ENCODE measurements at regions not wholly inside any gene's neighbourhood (a gene's known extent, or its start where the extent isn't known, plus 50 kb on each side); places are given as distances from the start of the nearest gene placed in this dataset.
"Not testable (repeated sequence)": the region's sequence is repeated elsewhere in the genome, so short reads cannot be mapped to it uniquely, and the experiment has no call there.

DNA sequence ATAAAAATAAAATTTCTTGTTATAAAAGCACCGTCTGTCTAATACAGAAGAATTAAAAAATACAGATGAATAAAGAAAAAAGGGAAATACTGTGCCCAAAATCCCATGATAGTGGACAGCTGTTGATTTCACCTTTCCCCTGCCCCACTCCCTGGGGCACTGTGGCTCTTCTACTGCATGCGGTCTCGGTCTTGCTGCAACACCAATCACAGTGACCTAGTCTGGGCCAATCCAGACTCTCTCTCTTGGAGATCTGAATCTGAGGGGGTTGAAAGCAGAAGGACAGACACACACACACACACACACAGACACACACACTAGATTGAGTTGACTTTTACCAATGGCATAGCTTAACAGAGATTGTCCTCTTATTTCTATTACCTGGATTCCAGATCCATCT is 70.5 kb upstream of the FYN start:
- no peaks in the 10 kb centered on the region for H3K36me3 ChIP-seq
- no peaks in the 10 kb centered on the region for H3K27me3 ChIP-seq
- no peak overlapping the region for H3K27ac ChIP-seq
- TF ChIP-seq CTCF (IDR thresholded peaks at IDR 0.05): no peak
- DNase-seq (no peak), ATAC-seq (peak; percentile 91)
- no peaks in the 10 kb centered on the region for H3K4me1 ChIP-seq
- no peak overlapping the region for H3K4me3 ChIP-seq
- intact Hi-C loops (cut with DNase I): no loop called here
- no peaks in the 10 kb centered on the region for H3K9me3 ChIP-seq

GRCh38 chr6:111944541-111944940 is 71.3 kb upstream of the FYN start:
- no peak overlapping the region for H3K27ac ChIP-seq
- no peaks in the 10 kb centered on the region for H3K9me3 ChIP-seq
- no peak overlapping the region for H3K4me3 ChIP-seq
- no peaks in the 10 kb centered on the region for H3K36me3 ChIP-seq
- intact Hi-C loops (cut with DNase I): no loop called here
- H3K27me3 ChIP-seq: no peaks in the 10 kb centered on the region
- no peaks in the 10 kb centered on the region for H3K4me1 ChIP-seq
- no peak for ATAC-seq
- no peak for DNase-seq
- no peak for TF ChIP-seq CTCF (IDR thresholded peaks at IDR 0.05)

GRCh38 chr6:111949546-111949945 is 76.3 kb upstream of the FYN start:
- ATAC-seq: no peak
- Histone ChIP-seq H3K27me3 (no peaks in the 10 kb centered on the region), H3K27ac (no peak overlapping the region), H3K36me3 (no peaks in the 10 kb centered on the region), H3K4me1 (no peaks in the 10 kb centered on the region), H3K4me3 (no peak overlapping the region), H3K9me3 (no peaks in the 10 kb centered on the region)
- intact Hi-C loops (cut with DNase I): no loop called here
- no peak for DNase-seq
- no peak for TF ChIP-seq CTCF (IDR thresholded peaks at IDR 0.05)

- ATAC-seq; intact Hi-C loops (cut with DNase I); H3K4me3 ChIP-seq; H3K27ac ChIP-seq; H3K27me3 ChIP-seq; H3K36me3 ChIP-seq; H3K4me1 ChIP-seq; H3K9me3 ChIP-seq; DNase-seq: not testable (repeated sequence)
Measured at GRCh38 chr6:111949984-111950383, 76.7 kb upstream of the FYN start.

GRCh38 chr6:111950661-111951496 is 77.6 kb upstream of the FYN start:
- Histone ChIP-seq H3K4me3 (no peak overlapping the region), H3K27me3 (no peaks in the 10 kb centered on the region), H3K4me1 (no peaks in the 10 kb centered on the region), H3K9me3 (no peaks in the 10 kb centered on the region), H3K27ac (no peak overlapping the region), H3K36me3 (no peaks in the 10 kb centered on the region)
- no peak for ATAC-seq
- no peak for DNase-seq
- intact Hi-C loops (cut with DNase I): no loop called here
- TF ChIP-seq CTCF (IDR thresholded peaks at IDR 0.05): no peak

DNA sequence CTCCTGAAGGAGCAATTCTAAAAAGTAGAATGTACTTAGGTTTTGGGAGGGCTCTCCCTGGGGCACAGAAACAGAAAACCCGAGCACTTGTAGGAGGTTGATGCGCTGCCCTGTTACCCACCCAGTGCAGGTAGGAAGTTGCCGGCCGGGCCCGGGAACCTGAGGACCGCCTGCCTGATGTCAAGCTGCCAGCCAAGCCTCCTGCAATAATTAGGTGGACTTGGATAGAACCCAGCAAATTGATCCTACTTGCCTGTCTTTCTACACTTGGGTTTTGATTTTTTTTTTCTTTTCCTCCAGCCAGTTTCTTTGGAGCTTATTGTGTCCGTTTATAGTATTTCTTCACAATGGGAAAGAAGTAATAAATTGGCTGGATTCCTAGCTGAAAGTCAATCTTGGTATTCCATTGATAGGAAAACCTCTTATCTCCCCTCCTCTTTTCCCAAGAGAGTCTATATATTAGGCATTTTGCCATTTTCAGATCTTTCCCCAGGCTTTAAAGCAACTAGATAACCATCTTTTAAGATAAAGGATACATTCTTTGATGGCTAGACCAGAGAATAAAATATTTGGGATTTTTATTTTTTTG is 78.3 kb upstream of the FYN start:
- DNase-seq: no peak
- Histone ChIP-seq H3K36me3 (no peaks in the 10 kb centered on the region), H3K4me3 (no peak overlapping the region), H3K9me3 (no peaks in the 10 kb centered on the region), H3K27me3 (no peaks in the 10 kb centered on the region), H3K4me1 (no peaks in the 10 kb centered on the region), H3K27ac (no peak overlapping the region)
- ATAC-seq: no peak
- no peak for TF ChIP-seq CTCF (IDR thresholded peaks at IDR 0.05)
- intact Hi-C loops (cut with DNase I): no loop called here

Measured in upper lobe of right lung (tissue), 1 donor.